IMR-90 (cell line): ENCODE measurements at regions not wholly inside any gene's neighbourhood (a gene's known extent, or its start where the extent isn't known, plus 50 kb on each side); places are given as distances from the start of the nearest gene placed in this dataset.

Experiments used
- ATAC-seq: fragments of 200-7000 bp; cut with Tn5 transposase; 2 replicates; pipeline ENCODE4 v1.9.1; 2020; ENCODE audit warnings: low read depth, mild to moderate bottlenecking, moderate library complexity
- BruUV-seq: library from RNA; stranded (reverse); fragments of 400-500 nt; replicated peaks from 2 replicates; lab custom pipeline; 2021; lab: Mats Ljungman, UMichigan
- CTCF ChIA-PET: fragments of 300-600 bp; formaldehyde crosslinking; extraction: SDS; loops from one replicate; lab custom pipeline; 2021; ENCODE audit warnings: antibody characterized with exemption; lab: Yijun Ruan, JAX
- POLR2A ChIA-PET: fragments of 300-600 bp; sonication (Branson Sonifier 250); formaldehyde crosslinking; loops from one replicate; lab custom pipeline; 2022; ENCODE audit warnings: antibody characterized with exemption; ENCODE audit not compliant: unreplicated experiment; lab: Charles Lee
- DNase-seq: peaks from one replicate; pipeline ENCODE4 v3.0.0; 2013
- H2AFZ ChIP-seq: replicated peaks from 2 replicates; pipeline ENCODE3; 2013; ENCODE audit warnings: low read length, mild to moderate bottlenecking; ENCODE audit not compliant: poor library complexity
- H2AK5ac ChIP-seq: 2 replicates; pipeline ENCODE4 v1.6.1; 2013; ENCODE audit warnings: low read depth, low read length, inconsistent platforms
- H2AK9ac ChIP-seq: replicated peaks from 2 replicates; pipeline ENCODE3; 2013; ENCODE audit warnings: mild to moderate bottlenecking, low read depth, low read length, moderate library complexity; ENCODE audit not compliant: poor library complexity
- H2BK120ac ChIP-seq: 2 replicates; pipeline ENCODE4 v1.6.1; 2013; ENCODE audit warnings: low read depth, low read length, inconsistent platforms
- H2BK15ac ChIP-seq: 3 replicates; pipeline ENCODE4 v1.6.1; 2013; ENCODE audit warnings: low read depth, low read length, inconsistent platforms
- H2BK20ac ChIP-seq: 2 replicates; pipeline ENCODE4 v1.6.1; 2013; ENCODE audit warnings: low read depth, mild to moderate bottlenecking, inconsistent platforms, low read length, moderate library complexity
- H2BK5ac ChIP-seq: 2 replicates; pipeline ENCODE4 v1.6.1; 2013; ENCODE audit warnings: mild to moderate bottlenecking, low read depth, low read length, inconsistent platforms; ENCODE audit not compliant: poor library complexity, severe bottlenecking
- H3K14ac ChIP-seq: replicated peaks from 2 replicates; pipeline ENCODE4 v1.6.1; 2013; ENCODE audit warnings: low read depth, low read length, inconsistent platforms
- H3K18ac ChIP-seq: 2 replicates; pipeline ENCODE4 v1.6.1; 2013; ENCODE audit warnings: low read depth, low read length, control low read depth
- H3K23ac ChIP-seq: 2 replicates; pipeline ENCODE4 v1.6.1; 2013; ENCODE audit warnings: low read depth, low read length, inconsistent platforms
- H3K27ac ChIP-seq: 2 replicates; pipeline ENCODE4 v1.5.1; 2013; ENCODE audit warnings: mild to moderate bottlenecking, control low read depth, low read length; ENCODE audit not compliant: insufficient read depth
- H3K27me3 ChIP-seq: 2 replicates; pipeline ENCODE4 v1.6.1; 2013; ENCODE audit warnings: low read length; ENCODE audit not compliant: control insufficient read depth, insufficient read depth
- H3K36me3 ChIP-seq: 2 replicates; pipeline ENCODE4 v1.6.1; 2013; ENCODE audit warnings: low read length, mixed read lengths; ENCODE audit not compliant: control insufficient read depth, insufficient read depth
- H3K4ac ChIP-seq: 2 replicates; pipeline ENCODE4 v1.6.1; 2013; ENCODE audit warnings: low read depth, low read length, inconsistent platforms
- H3K4me1 ChIP-seq: 2 replicates; pipeline ENCODE4 v1.6.1; 2013; ENCODE audit warnings: low read length, mixed read lengths; ENCODE audit not compliant: control insufficient read depth, insufficient read depth
- H3K4me2 ChIP-seq: 2 replicates; pipeline ENCODE4 v1.6.1; 2013; ENCODE audit warnings: low read depth, mild to moderate bottlenecking, control low read depth, low read length, moderate library complexity
- H3K4me3 ChIP-seq: 2 replicates; pipeline ENCODE4 v1.5.1; 2013; ENCODE audit warnings: low read depth, mild to moderate bottlenecking, control low read depth, low read length, moderate library complexity; ENCODE audit not compliant: insufficient read depth
- H3K56ac ChIP-seq: 2 replicates; pipeline ENCODE4 v1.6.1; 2013; ENCODE audit warnings: low read length, inconsistent platforms; ENCODE audit not compliant: insufficient read depth; ENCODE audit errors: extremely low read depth
- H3K79me1 ChIP-seq, 2 experiments: 2 replicates each; pipeline ENCODE4 v1.6.1; 2013; ENCODE audit warnings: low read length in 2 of 2, inconsistent platforms in 1 of 2, low read depth in 1 of 2
- H3K9ac ChIP-seq: 2 replicates; pipeline ENCODE4 v1.6.1; 2013; ENCODE audit warnings: low read depth, low read length, control low read depth
- H3K9me1 ChIP-seq: 2 replicates; pipeline ENCODE4 v1.6.1; 2013; ENCODE audit warnings: low read length, inconsistent platforms; ENCODE audit not compliant: insufficient read depth
- H3K9me3 ChIP-seq: 2 replicates; pipeline ENCODE4 v1.6.1; 2013; ENCODE audit warnings: low read length; ENCODE audit not compliant: control insufficient read depth, insufficient read depth
- H4K20me1 ChIP-seq: 2 replicates; pipeline ENCODE4 v1.6.1; 2013; ENCODE audit warnings: low read length, inconsistent platforms; ENCODE audit not compliant: insufficient read depth
- H4K5ac ChIP-seq: 2 replicates; pipeline ENCODE4 v1.6.1; 2013; ENCODE audit warnings: mild to moderate bottlenecking, low read depth, low read length, control low read depth
- H4K8ac ChIP-seq, 2 experiments: 2 replicates each; pipeline ENCODE4 v1.6.1; 2013; ENCODE audit warnings: low read depth in 2 of 2, low read length in 2 of 2, control low read depth in 1 of 2, inconsistent platforms in 1 of 2
- H4K91ac ChIP-seq: 2 replicates; pipeline ENCODE4 v1.6.1; 2013; ENCODE audit warnings: low read depth, low read length, inconsistent platforms; ENCODE audit not compliant: insufficient read depth
- CEBPB ChIP-seq: IDR thresholded peaks from 2 replicates; pipeline ENCODE4 v1.6.1; 2012; ENCODE audit warnings: low read depth, low read length, improper control_type of control experiment
- CTCF ChIP-seq: conservative IDR thresholded peaks from 2 replicates; pipeline ENCODE4 v1.5.1; 2012; ENCODE audit warnings: mild to moderate bottlenecking, low read depth, low read length, improper control_type of control experiment
- FOS ChIP-seq: fragments of 150-350 bp; IDR thresholded peaks from 2 replicates; pipeline ENCODE4 v1.6.1; 2016; ENCODE audit warnings: low read depth, low read length
- MAFK ChIP-seq: IDR thresholded peaks from 2 replicates; pipeline ENCODE4 v1.6.1; 2012; ENCODE audit warnings: low read depth, low read length, improper control_type of control experiment
- MAZ ChIP-seq: IDR thresholded peaks from 2 replicates; pipeline ENCODE4 v1.6.1; 2012; ENCODE audit warnings: low read depth, mild to moderate bottlenecking, low read length, improper control_type of control experiment, moderate library complexity, borderline replicate concordance
- MXI1 ChIP-seq: IDR thresholded peaks from 2 replicates; pipeline ENCODE4 v1.6.1; 2012; ENCODE audit warnings: low read depth, mild to moderate bottlenecking, low read length, moderate library complexity, borderline replicate concordance
- NFE2L2 ChIP-seq: fragments of 150-350 bp; IDR thresholded peaks from 2 replicates; pipeline ENCODE4 v1.6.1; 2016; ENCODE audit warnings: low read depth, mild to moderate bottlenecking, low read length
- RAD21 ChIP-seq: IDR thresholded peaks from 2 replicates; pipeline ENCODE4 v1.6.1; 2012; ENCODE audit warnings: low read length, improper control_type of control experiment
- RCOR1 ChIP-seq: IDR thresholded peaks from 2 replicates; pipeline ENCODE4 v1.6.1; 2012; ENCODE audit warnings: mild to moderate bottlenecking, low read length, improper control_type of control experiment; ENCODE audit not compliant: insufficient replicate concordance
- RFX5 ChIP-seq: IDR thresholded peaks from 2 replicates; pipeline ENCODE4 v1.8.0; 2012; ENCODE audit warnings: low read depth, mild to moderate bottlenecking, low read length, moderate library complexity
- SMC3 ChIP-seq: fragments of 150-350 bp; IDR thresholded peaks from 2 replicates; pipeline ENCODE4 v1.6.1; 2016; ENCODE audit warnings: low read depth, mild to moderate bottlenecking, antibody characterized with exemption, low read length, moderate library complexity
- WGBS, 2 experiments: methylation state at CpG; one replicate each; pipeline versions ENCODE4 v1.1.5 to v1.1.7; 2013; ENCODE audit warnings: missing lambda C conversion rate in 2 of 2; ENCODE audit not compliant: insufficient read length in 1 of 2; ENCODE audit errors: extremely low coverage in 2 of 2; 5-methylcytosine and 5-hydroxymethylcytosine counted together
- dilution Hi-C: fragments of 300-500 bp; cut with HindIII; formaldehyde crosslinking; loops from one replicate; pipeline ENCODE4 v1.14.3; 2018; ENCODE audit warnings: low sequenced_read_pairs; ENCODE audit not compliant: unreplicated experiment
- in situ Hi-C: fragments of 300-500 bp; cut with MboI; formaldehyde crosslinking; loops from 3 replicates; pipeline ENCODE4 v1.14.3; 2019; ENCODE audit warnings: low sequenced_read_pairs, inconsistent platforms, mixed read lengths
- intact Hi-C: fragments of 100-400 bp; cut with micrococcal nuclease; formaldehyde crosslinking; loops from 2 replicates; pipeline ENCODE4 v1.10.0; 2022
- TF ChIP-seq, protein P1 (sequence below): fragments of 150-350 bp; IDR thresholded peaks from 2 replicates; pipeline ENCODE4 v1.6.1; 2016; ENCODE audit warnings: low read depth, mild to moderate bottlenecking, low read length, moderate library complexity, borderline replicate concordance
- TF ChIP-seq, protein P2 (sequence below): fragments of 150-350 bp; IDR thresholded peaks from 2 replicates; pipeline ENCODE4 v1.6.1; 2017; ENCODE audit warnings: mild to moderate bottlenecking, antibody characterized with exemption, low read length, low read depth

- DNase-seq (peak; percentile 27), ATAC-seq (no peak)
- H2AK9ac ChIP-seq: no peak overlapping the region
- H3K4me3 ChIP-seq: no peak overlapping the region
- no peaks in the 10 kb centered on the region for H3K36me3 ChIP-seq
- no peak overlapping the region for H4K8ac ChIP-seq
- peak overlapping the region; percentile 62 for H3K18ac ChIP-seq
- TF ChIP-seq, protein P1, sequence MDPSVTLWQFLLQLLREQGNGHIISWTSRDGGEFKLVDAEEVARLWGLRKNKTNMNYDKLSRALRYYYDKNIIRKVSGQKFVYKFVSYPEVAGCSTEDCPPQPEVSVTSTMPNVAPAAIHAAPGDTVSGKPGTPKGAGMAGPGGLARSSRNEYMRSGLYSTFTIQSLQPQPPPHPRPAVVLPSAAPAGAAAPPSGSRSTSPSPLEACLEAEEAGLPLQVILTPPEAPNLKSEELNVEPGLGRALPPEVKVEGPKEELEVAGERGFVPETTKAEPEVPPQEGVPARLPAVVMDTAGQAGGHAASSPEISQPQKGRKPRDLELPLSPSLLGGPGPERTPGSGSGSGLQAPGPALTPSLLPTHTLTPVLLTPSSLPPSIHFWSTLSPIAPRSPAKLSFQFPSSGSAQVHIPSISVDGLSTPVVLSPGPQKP: no peak
- no peak for TF ChIP-seq MAZ
- no peak for TF ChIP-seq SMC3
- TF ChIP-seq RAD21: no peak
- no peak for TF ChIP-seq FOS
- no peak for TF ChIP-seq CTCF
- TF ChIP-seq NFE2L2: no peak
- no peak for TF ChIP-seq MAFK
- TF ChIP-seq RCOR1: no peak
- TF ChIP-seq, protein P2, sequence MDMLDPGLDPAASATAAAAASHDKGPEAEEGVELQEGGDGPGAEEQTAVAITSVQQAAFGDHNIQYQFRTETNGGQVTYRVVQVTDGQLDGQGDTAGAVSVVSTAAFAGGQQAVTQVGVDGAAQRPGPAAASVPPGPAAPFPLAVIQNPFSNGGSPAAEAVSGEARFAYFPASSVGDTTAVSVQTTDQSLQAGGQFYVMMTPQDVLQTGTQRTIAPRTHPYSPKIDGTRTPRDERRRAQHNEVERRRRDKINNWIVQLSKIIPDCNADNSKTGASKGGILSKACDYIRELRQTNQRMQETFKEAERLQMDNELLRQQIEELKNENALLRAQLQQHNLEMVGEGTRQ: no peak
- no peak for TF ChIP-seq RFX5
- TF ChIP-seq CEBPB: no peak
- no peak for TF ChIP-seq MXI1
- no peak overlapping the region for H2BK5ac ChIP-seq
- peaks cover 18% of the 10 kb centered on the region for H3K4me1 ChIP-seq
- H3K27me3 ChIP-seq: no peaks in the 10 kb centered on the region
- H2BK120ac ChIP-seq: peak overlapping the region; percentile 8; the same call in 1 of the 2 replicates
- no peaks in the 10 kb centered on the region for H3K9me1 ChIP-seq
- WGBS, 2 experiments: 80% methylated on average over 3 of the region's 6 CpGs; no CpG with 5 or more reads in 1 of the 2 experiments
- H3K9me3 ChIP-seq: no peaks in the 10 kb centered on the region
- CTCF ChIA-PET: no interaction called here
- intact Hi-C loops (loop anchor here (5.0 kb wide), 4 partner anchors 127 to 357 kb away; no protein-coding TSS in a partner anchor), in situ Hi-C loops (loop anchor here (5.0 to 10.0 kb wide), 3 partner anchors 420 to 797 kb away; partner anchors contain the start of gene BMP4), dilution Hi-C loops (no loop called here)
- BruUV-seq: no TSS peak
- H2BK15ac ChIP-seq: peak overlapping the region; percentile 60; the same call in 1 of the 3 replicates
- H2AK5ac ChIP-seq: peak overlapping the region; percentile 48; the same call in 1 of the 2 replicates
- H3K4ac ChIP-seq: peak overlapping the region; percentile 24; the same call in 1 of the 2 replicates
- no peaks in the 10 kb centered on the region for H3K79me1 ChIP-seq
- no peak overlapping the region for H3K14ac ChIP-seq
- no peak overlapping the region for H2AFZ ChIP-seq
- H4K91ac ChIP-seq: peak overlapping the region; percentile 37
- H2BK20ac ChIP-seq: no peak overlapping the region
- H3K23ac ChIP-seq: no peak overlapping the region
- H3K27ac ChIP-seq: no peak overlapping the region
- H3K56ac ChIP-seq: no peak overlapping the region
- H4K5ac ChIP-seq: peak overlapping the region; percentile 23; the same call in 1 of the 2 replicates
- POLR2A ChIA-PET: no interaction called here
- no peaks in the 10 kb centered on the region for H4K20me1 ChIP-seq
- no peak overlapping the region for H3K9ac ChIP-seq
- H3K4me2 ChIP-seq: no peak overlapping the region
Observed at GRCh38 chr14:53534841-53535240, 381.7 kb upstream of the DDHD1 start.
